GM12873 (cell line): ENCODE measurements at regions not wholly inside any gene's neighbourhood (a gene's known extent, or its start where the extent isn't known, plus 50 kb on each side); places are given as distances from the start of the nearest gene placed in this dataset.

ENCODE experiments used
- CTCF ChIP-seq: IDR thresholded peaks from 2 replicates; pipeline ENCODE4 v1.5.1; 2012; ENCODE audit warnings: low read depth, mild to moderate bottlenecking, moderate library complexity, low read length, control low read depth; ENCODE audit not compliant: insufficient read depth; ENCODE audit errors: missing control alignments

DNA sequence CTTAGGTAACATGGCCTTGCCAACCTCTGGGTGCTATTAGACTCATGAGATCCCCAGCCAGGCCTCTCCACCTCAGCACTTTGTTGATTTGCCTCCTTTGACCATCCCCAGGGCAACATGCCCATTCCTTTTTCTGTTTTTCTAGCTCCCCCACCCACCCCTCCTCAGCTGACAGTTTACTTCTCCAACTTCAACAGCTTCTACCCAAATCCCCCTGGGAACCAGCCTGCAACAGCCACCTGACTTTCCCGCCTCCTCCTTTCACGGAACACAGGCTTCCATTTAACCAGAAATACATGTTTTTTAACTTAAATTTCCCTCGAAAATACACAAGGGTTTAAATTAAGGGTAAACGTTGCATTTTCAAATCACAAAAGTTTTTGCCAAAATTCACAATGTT, 117.3 kb downstream of the DLEU7 start:
- no peak for TF ChIP-seq CTCF

- no peak for TF ChIP-seq CTCF
These were observed 114.3 kb downstream of the DLEU7 start for GRCh38 chr13:50729177-50729576.

- TF ChIP-seq CTCF: no peak
These were observed 112.8 kb downstream of the DLEU7 start for GRCh38 chr13:50730496-50731351.

DNA sequence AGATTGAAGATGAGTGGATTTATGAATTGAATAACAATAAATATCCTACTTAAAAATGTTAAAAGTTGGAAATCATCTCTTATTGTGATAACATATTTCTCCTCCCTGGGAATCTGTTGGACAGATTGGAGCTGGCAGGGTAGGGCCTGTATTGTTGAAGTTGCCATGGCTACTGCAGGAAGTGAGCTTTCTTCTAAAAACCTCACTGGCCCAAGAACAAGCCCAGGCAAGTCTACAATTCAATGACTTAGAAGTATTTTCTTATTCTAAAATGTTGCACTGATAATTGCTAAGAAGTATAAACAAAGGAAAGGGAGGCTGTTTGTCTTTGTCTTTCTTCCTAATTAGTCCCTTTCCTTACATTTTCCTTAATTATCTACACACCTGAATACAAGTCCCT, 112.1 kb downstream of the DLEU7 start:
- TF ChIP-seq CTCF: no peak

DNA sequence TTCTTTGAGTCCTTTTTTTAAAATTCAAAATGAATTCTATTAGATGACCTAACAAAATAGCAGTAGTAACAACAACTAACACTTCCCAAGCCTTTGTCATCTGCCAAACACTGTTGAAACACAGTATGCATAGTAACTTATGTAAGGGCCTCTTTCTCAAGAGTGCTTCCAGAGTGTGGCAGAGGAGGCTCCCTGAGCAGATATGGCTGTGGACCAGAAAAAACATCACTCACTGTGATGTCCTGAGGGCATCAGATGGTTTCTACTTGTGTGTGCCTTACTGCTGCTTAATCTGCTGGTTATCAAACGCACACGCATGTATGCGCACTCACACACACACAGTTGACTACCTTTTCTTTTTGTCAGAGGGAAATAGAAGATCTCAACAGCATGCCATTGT, 110.8 kb downstream of the DLEU7 start:
- no peak for TF ChIP-seq CTCF

GRCh38 chr13:50733392-50733791, 110.1 kb downstream of the DLEU7 start:
- no peak for TF ChIP-seq CTCF

- no peak for TF ChIP-seq CTCF
These were observed 108.4 kb downstream of the DLEU7 start for GRCh38 chr13:50735071-50735470.
